ENCODE measurements at regions not wholly inside any gene's neighbourhood (a gene's known extent, or its start where the extent isn't known, plus 50 kb on each side); places are given as distances from the start of the nearest gene placed in this dataset.

DNA sequence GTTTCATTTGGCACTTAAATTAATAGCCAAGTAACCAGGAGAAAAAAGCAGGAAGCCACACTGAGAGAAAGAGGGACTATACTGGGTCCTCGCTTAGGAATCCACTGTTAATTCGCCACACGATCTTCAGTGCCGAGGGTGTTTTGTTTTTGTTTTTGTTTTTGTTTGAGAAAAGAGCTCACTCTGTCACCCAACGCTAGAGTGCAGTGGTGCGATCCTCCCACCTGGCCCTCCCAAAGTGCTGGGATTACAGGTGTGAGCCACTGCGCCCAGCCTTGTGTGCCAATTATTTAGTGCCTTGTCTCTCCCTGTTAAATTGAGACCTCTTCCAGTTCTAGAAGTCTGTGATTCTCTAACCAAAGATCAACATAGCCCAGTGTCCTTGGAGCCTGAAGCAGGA, 53.8 kb upstream of the TPM1 start:
- TF ChIP-seq, protein P1, sequence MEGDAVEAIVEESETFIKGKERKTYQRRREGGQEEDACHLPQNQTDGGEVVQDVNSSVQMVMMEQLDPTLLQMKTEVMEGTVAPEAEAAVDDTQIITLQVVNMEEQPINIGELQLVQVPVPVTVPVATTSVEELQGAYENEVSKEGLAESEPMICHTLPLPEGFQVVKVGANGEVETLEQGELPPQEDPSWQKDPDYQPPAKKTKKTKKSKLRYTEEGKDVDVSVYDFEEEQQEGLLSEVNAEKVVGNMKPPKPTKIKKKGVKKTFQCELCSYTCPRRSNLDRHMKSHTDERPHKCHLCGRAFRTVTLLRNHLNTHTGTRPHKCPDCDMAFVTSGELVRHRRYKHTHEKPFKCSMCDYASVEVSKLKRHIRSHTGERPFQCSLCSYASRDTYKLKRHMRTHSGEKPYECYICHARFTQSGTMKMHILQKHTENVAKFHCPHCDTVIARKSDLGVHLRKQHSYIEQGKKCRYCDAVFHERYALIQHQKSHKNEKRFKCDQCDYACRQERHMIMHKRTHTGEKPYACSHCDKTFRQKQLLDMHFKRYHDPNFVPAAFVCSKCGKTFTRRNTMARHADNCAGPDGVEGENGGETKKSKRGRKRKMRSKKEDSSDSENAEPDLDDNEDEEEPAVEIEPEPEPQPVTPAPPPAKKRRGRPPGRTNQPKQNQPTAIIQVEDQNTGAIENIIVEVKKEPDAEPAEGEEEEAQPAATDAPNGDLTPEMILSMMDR (IDR thresholded peaks at IDR 0.05), result no peak
- TF ChIP-seq ZFX (IDR thresholded peaks at IDR 0.05; ENCODE audit: borderline replicate concordance), result no peak

Measured in 22Rv1 (cell line).